Lower lobe of right lung (tissue), 2 donors: ENCODE measurements at regions not wholly inside any gene's neighbourhood (a gene's known extent, or its start where the extent isn't known, plus 50 kb on each side); places are given as distances from the start of the nearest gene placed in this dataset.

Experiments
- ATAC-seq, 2 donors: fragments of 200-7000 bp; cut with Tn5 transposase; one replicate each; pipeline ENCODE4 v1.9.1; 2020 to 2022; ENCODE audit warnings: mild to moderate bottlenecking in 2 of 2, moderate library complexity in 2 of 2
- DNase-seq: peaks from one replicate; pipeline ENCODE4 v3.0.0-alpha.2; 2020
- H3K27ac ChIP-seq: fragments of 200-600 bp; one replicate; pipeline ENCODE4 v1.8.0; 2022
- H3K27me3 ChIP-seq: fragments of 200-600 bp; one replicate; pipeline ENCODE4 v1.8.0; 2022; ENCODE audit warnings: low read depth
- H3K36me3 ChIP-seq: fragments of 200-600 bp; one replicate; pipeline ENCODE4 v1.8.0; 2022; ENCODE audit warnings: mild to moderate bottlenecking
- H3K4me1 ChIP-seq: fragments of 200-600 bp; one replicate; pipeline ENCODE4 v1.8.0; 2022
- H3K4me3 ChIP-seq: fragments of 200-600 bp; one replicate; pipeline ENCODE4 v1.8.0; 2022; ENCODE audit warnings: mild to moderate bottlenecking
- H3K9me3 ChIP-seq: fragments of 200-600 bp; one replicate; pipeline ENCODE4 v1.8.0; 2022
- intact Hi-C: fragments of 100-400 bp; cut with DNase I; formaldehyde crosslinking; loops from one replicate; pipeline ENCODE4 v1.11.0; 2022
- TF ChIP-seq, protein P1 (sequence below): fragments of 200-600 bp; IDR thresholded peaks from one replicate; pipeline ENCODE4 v1.8.0; 2022; ENCODE audit warnings: antibody characterized with exemption, mild to moderate bottlenecking
- donor health status: DM: no; HTN: yes; CAD: no; lungs with severe emphysema.

- Histone ChIP-seq H3K27ac (no peak overlapping the region), H3K27me3 (peaks cover 11% of the 10 kb centered on the region), H3K36me3 (no peaks in the 10 kb centered on the region), H3K4me3 (no peak overlapping the region), H3K9me3 (no peaks in the 10 kb centered on the region), H3K4me1 (no peaks in the 10 kb centered on the region)
- ATAC-seq (no peak), DNase-seq (no peak)
- TF ChIP-seq, protein P1, sequence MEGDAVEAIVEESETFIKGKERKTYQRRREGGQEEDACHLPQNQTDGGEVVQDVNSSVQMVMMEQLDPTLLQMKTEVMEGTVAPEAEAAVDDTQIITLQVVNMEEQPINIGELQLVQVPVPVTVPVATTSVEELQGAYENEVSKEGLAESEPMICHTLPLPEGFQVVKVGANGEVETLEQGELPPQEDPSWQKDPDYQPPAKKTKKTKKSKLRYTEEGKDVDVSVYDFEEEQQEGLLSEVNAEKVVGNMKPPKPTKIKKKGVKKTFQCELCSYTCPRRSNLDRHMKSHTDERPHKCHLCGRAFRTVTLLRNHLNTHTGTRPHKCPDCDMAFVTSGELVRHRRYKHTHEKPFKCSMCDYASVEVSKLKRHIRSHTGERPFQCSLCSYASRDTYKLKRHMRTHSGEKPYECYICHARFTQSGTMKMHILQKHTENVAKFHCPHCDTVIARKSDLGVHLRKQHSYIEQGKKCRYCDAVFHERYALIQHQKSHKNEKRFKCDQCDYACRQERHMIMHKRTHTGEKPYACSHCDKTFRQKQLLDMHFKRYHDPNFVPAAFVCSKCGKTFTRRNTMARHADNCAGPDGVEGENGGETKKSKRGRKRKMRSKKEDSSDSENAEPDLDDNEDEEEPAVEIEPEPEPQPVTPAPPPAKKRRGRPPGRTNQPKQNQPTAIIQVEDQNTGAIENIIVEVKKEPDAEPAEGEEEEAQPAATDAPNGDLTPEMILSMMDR = no peak
- intact Hi-C loops = no loop called here
Measured at GRCh38 chr21:38134084-38134873, 122.5 kb upstream of the KCNJ15 start.

GRCh38 chr21:38136201-38136600 is 120.6 kb upstream of the KCNJ15 start:
- Histone ChIP-seq H3K9me3 (no peaks in the 10 kb centered on the region), H3K4me1 (peaks cover 5% of the 10 kb centered on the region), H3K27me3 (peaks cover 2% of the 10 kb centered on the region), H3K4me3 (no peak overlapping the region), H3K27ac (no peak overlapping the region), H3K36me3 (no peaks in the 10 kb centered on the region)
- intact Hi-C loops = no loop called here
- DNase-seq (no peak), ATAC-seq (peak; percentile 67 to 77)
- TF ChIP-seq, protein P1 = no peak

DNA sequence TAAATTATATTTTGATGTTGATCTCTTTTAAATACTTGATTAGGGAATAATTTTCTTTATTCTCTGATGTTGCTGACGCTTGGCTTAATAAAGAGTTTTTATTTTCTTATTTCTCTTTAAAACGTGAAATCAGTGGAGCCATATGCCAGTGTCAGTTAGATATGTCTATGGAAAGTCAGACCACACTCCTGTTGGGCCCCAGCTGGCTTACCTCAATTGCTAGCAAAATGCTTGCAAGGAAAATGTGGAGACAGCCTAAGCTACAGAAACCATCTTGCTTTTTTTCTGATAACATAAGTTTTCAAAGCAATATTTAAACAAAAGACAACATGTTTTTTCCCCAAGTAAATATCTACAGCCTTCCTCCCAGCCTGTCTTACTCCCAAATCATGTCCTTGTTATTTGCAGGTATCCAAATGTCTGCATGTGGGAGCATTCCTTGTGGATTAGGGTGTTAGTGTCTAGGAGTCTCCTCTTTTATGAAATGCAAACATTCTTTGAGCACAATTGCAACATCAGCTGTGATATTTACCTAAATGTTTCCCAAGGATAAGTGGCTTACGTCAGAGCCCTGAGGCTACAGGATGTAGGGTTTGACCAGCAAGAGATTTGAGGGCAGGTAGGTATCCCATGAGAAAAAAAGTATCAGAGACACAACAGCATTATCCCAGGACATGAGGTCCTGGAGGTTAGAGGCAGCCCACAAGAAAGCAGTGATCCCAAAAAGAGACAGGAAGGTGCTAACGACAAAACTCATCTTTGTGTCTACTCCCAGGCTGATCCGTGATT is 117.2 kb upstream of the KCNJ15 start:
- Histone ChIP-seq H3K4me1 (peaks cover 5% of the 10 kb centered on the region), H3K27me3 (no peaks in the 10 kb centered on the region), H3K9me3 (no peaks in the 10 kb centered on the region), H3K36me3 (no peaks in the 10 kb centered on the region), H3K27ac (no peak overlapping the region), H3K4me3 (no peak overlapping the region)
- TF ChIP-seq, protein P1 = no peak
- peak; percentile 65 to 78 for ATAC-seq
- intact Hi-C loops = no loop called here
- no peak for DNase-seq

GRCh38 chr21:38140207-38140903 is 116.4 kb upstream of the KCNJ15 start:
- no peak overlapping the region for H3K4me3 ChIP-seq
- ATAC-seq (peak; percentile 77 to 85), DNase-seq (peak; percentile 66)
- intact Hi-C loops = no loop called here
- H3K9me3 ChIP-seq = no peaks in the 10 kb centered on the region
- H3K4me1 ChIP-seq = peaks cover 5% of the 10 kb centered on the region
- H3K36me3 ChIP-seq = no peaks in the 10 kb centered on the region
- no peaks in the 10 kb centered on the region for H3K27me3 ChIP-seq
- TF ChIP-seq, protein P1 = no peak
- H3K27ac ChIP-seq = no peak overlapping the region

- Histone ChIP-seq H3K4me1 (peaks cover 5% of the 10 kb centered on the region), H3K36me3 (no peaks in the 10 kb centered on the region), H3K9me3 (no peaks in the 10 kb centered on the region), H3K27me3 (no peaks in the 10 kb centered on the region), H3K27ac (no peak overlapping the region), H3K4me3 (no peak overlapping the region)
- no peak for ATAC-seq
- TF ChIP-seq, protein P1 = no peak
- intact Hi-C loops = no loop called here
- DNase-seq = no peak
Measured at GRCh38 chr21:38142224-38142623, 114.6 kb upstream of the KCNJ15 start.
